COLO668 (cell line): ENCODE measurements at regions not wholly inside any gene's neighbourhood (a gene's known extent, or its start where the extent isn't known, plus 50 kb on each side); places are given as distances from the start of the nearest gene placed in this dataset.

Source experiments
- DNase-seq: peaks from one replicate; lab custom pipeline; 2025; ENCODE audit not compliant: unreplicated experiment; lab: John Stamatoyannopoulos, UW

GRCh38 chr3:41088882-41089281 lies 110.4 kb upstream of the CTNNB1 start:
- no peak for DNase-seq

- no peak for DNase-seq
These were observed 109.7 kb upstream of the CTNNB1 start for GRCh38 chr3:41089566-41089965.

GRCh38 chr3:41092844-41093243 lies 106.5 kb upstream of the CTNNB1 start:
- DNase-seq = no peak

- DNase-seq = no peak
These were observed 105.8 kb upstream of the CTNNB1 start for GRCh38 chr3:41093476-41093875.

- DNase-seq = no peak
These were observed 105.0 kb upstream of the CTNNB1 start for GRCh38 chr3:41094351-41094750.

GRCh38 chr3:41095702-41096101 lies 103.6 kb upstream of the CTNNB1 start:
- no peak for DNase-seq

GRCh38 chr3:41097896-41098496 lies 101.3 kb upstream of the CTNNB1 start:
- DNase-seq = no peak

GRCh38 chr3:41101231-41101630 lies 98.1 kb upstream of the CTNNB1 start:
- DNase-seq = no peak

- DNase-seq = no peak
These were observed 97.2 kb upstream of the CTNNB1 start for GRCh38 chr3:41102053-41102556.

GRCh38 chr3:41102750-41103149 lies 96.6 kb upstream of the CTNNB1 start:
- no peak for DNase-seq

GRCh38 chr3:41103200-41103599 lies 96.1 kb upstream of the CTNNB1 start:
- no peak for DNase-seq

- DNase-seq = no peak
These were observed 95.2 kb upstream of the CTNNB1 start for GRCh38 chr3:41104147-41104546.

- no peak for DNase-seq
These were observed 92.6 kb upstream of the CTNNB1 start for GRCh38 chr3:41106691-41107090.

GRCh38 chr3:41111011-41111410 lies 88.3 kb upstream of the CTNNB1 start:
- no peak for DNase-seq

GRCh38 chr3:41112466-41112865 lies 86.8 kb upstream of the CTNNB1 start:
- no peak for DNase-seq

GRCh38 chr3:41115069-41115468 lies 84.2 kb upstream of the CTNNB1 start:
- no peak for DNase-seq

- DNase-seq = no peak
These were observed 82.5 kb upstream of the CTNNB1 start for GRCh38 chr3:41116851-41117250.

- peak; percentile 91 for DNase-seq
These were observed 81.9 kb upstream of the CTNNB1 start for GRCh38 chr3:41117398-41117870.

GRCh38 chr3:41118461-41119390 lies 80.6 kb upstream of the CTNNB1 start:
- no peak for DNase-seq

- DNase-seq = no peak
These were observed 78.8 kb upstream of the CTNNB1 start for GRCh38 chr3:41120460-41120859.

GRCh38 chr3:41125258-41125657 lies 74.0 kb upstream of the CTNNB1 start:
- DNase-seq = no peak

- DNase-seq = no peak
These were observed 72.8 kb upstream of the CTNNB1 start for GRCh38 chr3:41126472-41126871.
